Natural killer cell treated with Interleukin-12 subunit alpha and Interleukin-12 subunit beta and Interleukin-15 and Interleukin-18, amount 100 ng/mL, for 72 hours (primary cell): ENCODE measurements at regions not wholly inside any gene's neighbourhood (a gene's known extent, or its start where the extent isn't known, plus 50 kb on each side); places are given as distances from the start of the nearest gene placed in this dataset.
"Not testable (repeated sequence)": the region's sequence is repeated elsewhere in the genome, so short reads cannot be mapped to it uniquely, and the experiment has no call there.

Experiments
- ATAC-seq, 2 donors: fragments of 150-1000 bp; cut with Tn5 transposase in 1 of 2; sonication (Bioruptor Pico), chemical (Tn5 transposase) in 1 of 2; 2 replicates each; pipeline ENCODE4 v1.10.0; 2021
- DNase-seq: peaks from one replicate; pipeline ENCODE4 v3.0.0; 2022; ENCODE audit warnings: low spot score
- H3K27ac Mint-ChIP-seq, 2 donors: 1 replicate in 1 of 2; 2 replicates in 1 of 2; pipeline ENCODE4 v1.8.0; 2022; ENCODE audit warnings: mixed read lengths in 2 of 2, mild to moderate bottlenecking in 1 of 2, moderate library complexity in 1 of 2
- H3K27me3 Mint-ChIP-seq, 2 donors: 1 replicate in 1 of 2; 2 replicates in 1 of 2; pipeline ENCODE4 v1.8.0; 2022; ENCODE audit warnings: mixed read lengths in 2 of 2
- H3K36me3 Mint-ChIP-seq: one replicate; pipeline ENCODE4 v1.8.0; 2022; ENCODE audit warnings: mixed read lengths
- H3K4me1 Mint-ChIP-seq, 2 donors: 1 replicate in 1 of 2; 2 replicates in 1 of 2; pipeline ENCODE4 v1.8.0; 2022; ENCODE audit warnings: low read depth in 2 of 2, mixed read lengths in 2 of 2, mild to moderate bottlenecking in 1 of 2
- H3K4me3 Mint-ChIP-seq: one replicate; pipeline ENCODE4 v1.8.0; 2022; ENCODE audit warnings: mixed read lengths
- H3K9me3 Mint-ChIP-seq: 2 replicates; pipeline ENCODE4 v1.8.0; 2022; ENCODE audit warnings: mixed read lengths

DNA sequence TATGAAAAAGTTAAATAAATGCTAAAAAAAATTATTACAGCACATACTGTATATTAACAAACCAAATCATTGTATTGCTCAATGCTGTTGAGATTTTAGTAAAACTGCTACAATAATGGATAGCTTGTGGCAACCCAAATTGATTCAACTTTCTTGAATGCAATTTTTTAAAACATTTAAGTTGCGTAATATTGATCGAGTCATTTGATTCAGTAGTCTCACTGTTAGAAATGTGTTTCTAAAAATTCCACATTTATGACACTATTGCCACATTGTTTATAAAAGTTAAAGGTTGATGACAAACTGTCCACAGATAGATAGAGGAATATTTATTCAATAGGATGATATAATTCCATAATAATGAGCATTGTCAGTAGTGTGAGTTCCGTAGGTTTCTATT lies 640.7 kb upstream of the CRIM1 start:
- Mint-ChIP-seq H3K4me1 (no peaks in the 10 kb centered on the region), H3K36me3 (no peaks in the 10 kb centered on the region), H3K4me3 (no peak overlapping the region), H3K27me3 (no peaks in the 10 kb centered on the region), H3K9me3 (peaks cover 12% of the 10 kb centered on the region), H3K27ac (no peak overlapping the region)
- no peak for ATAC-seq
- no peak for DNase-seq

- H3K4me1 Mint-ChIP-seq, result no peaks in the 10 kb centered on the region
- no peaks in the 10 kb centered on the region for H3K36me3 Mint-ChIP-seq
- H3K27me3 Mint-ChIP-seq, result no peaks in the 10 kb centered on the region
- DNase-seq (no peak), ATAC-seq (no peak)
- no peaks in the 10 kb centered on the region for H3K9me3 Mint-ChIP-seq
- no peak overlapping the region for H3K4me3 Mint-ChIP-seq
- H3K27ac Mint-ChIP-seq, result no peak overlapping the region
Observed at GRCh38 chr2:35708411-35708923, 647.1 kb upstream of the CRIM1 start.

DNA sequence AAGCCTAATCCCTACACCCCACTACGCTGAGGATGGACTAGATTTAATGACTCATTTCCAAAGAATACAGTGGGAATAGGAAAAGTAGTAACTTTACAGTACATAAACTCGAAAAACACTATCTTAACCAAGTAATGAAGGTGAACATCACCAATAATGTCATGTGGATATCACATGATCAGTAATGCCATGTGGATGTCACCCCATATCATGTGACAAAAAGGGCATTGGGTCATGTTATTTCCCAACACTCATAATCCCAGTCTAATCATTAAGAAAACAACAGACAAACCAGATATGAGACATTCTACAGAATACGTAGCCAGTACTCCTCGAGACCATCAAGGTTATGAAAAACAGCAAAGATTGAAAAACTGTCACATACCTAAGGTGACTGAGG lies 667.3 kb upstream of the CRIM1 start:
- Mint-ChIP-seq H3K4me3 (no peak overlapping the region), H3K9me3 (peaks cover 6% of the 10 kb centered on the region), H3K4me1 (no peaks in the 10 kb centered on the region), H3K27ac (no peak overlapping the region), H3K36me3 (no peaks in the 10 kb centered on the region), H3K27me3 (no peaks in the 10 kb centered on the region)
- DNase-seq (no peak), ATAC-seq (no peak)

GRCh38 chr2:35651688-35652323 lies 703.8 kb upstream of the CRIM1 start:
- Mint-ChIP-seq H3K27me3 (no peaks in the 10 kb centered on the region), H3K27ac (no peak overlapping the region), H3K4me1 (no peaks in the 10 kb centered on the region), H3K4me3 (no peak overlapping the region), H3K36me3 (no peaks in the 10 kb centered on the region), H3K9me3 (no peaks in the 10 kb centered on the region)
- ATAC-seq, result no peak
- no peak for DNase-seq

- Mint-ChIP-seq H3K4me1 (no peaks in the 10 kb centered on the region), H3K9me3 (no peaks in the 10 kb centered on the region)
Observed at GRCh38 chr2:35614640-35615039, 740.9 kb upstream of the CRIM1 start.

DNA sequence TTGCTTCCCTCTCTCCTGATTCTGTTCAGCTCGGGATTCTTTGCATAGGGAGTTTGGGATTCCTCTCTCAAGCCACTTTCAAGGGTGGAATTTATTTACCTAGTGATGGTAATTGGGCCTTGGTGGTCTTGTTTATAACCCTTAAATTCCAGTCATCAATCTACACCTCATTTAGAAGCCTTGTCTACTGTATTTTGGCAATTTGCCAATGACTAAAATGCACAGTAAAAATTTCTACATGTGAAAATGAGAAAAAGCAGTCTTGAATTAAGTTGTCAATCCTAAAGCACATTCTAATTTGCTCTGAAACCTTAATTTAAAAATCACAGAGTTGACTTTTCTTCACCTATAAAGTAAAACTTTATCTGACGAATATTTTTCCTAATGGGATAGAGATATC lies 749.2 kb upstream of the CRIM1 start:
- Mint-ChIP-seq H3K4me3 (no peak overlapping the region), H3K27me3 (no peaks in the 10 kb centered on the region), H3K36me3 (no peaks in the 10 kb centered on the region), H3K4me1 (no peaks in the 10 kb centered on the region), H3K9me3 (peaks cover 8% of the 10 kb centered on the region), H3K27ac (no peak overlapping the region)
- no peak for ATAC-seq
- no peak for DNase-seq

More at GRCh38 chr2:35614640-35615039, 740.9 kb upstream of the CRIM1 start:
- ATAC-seq, result no peak
- Mint-ChIP-seq H3K27me3 (no peaks in the 10 kb centered on the region), H3K36me3 (no peaks in the 10 kb centered on the region), H3K27ac (no peak overlapping the region), H3K4me3 (no peak overlapping the region)
- no peak for DNase-seq

- H3K4me3 Mint-ChIP-seq, result no peak overlapping the region
- peaks cover 13% of the 10 kb centered on the region for H3K9me3 Mint-ChIP-seq
- ATAC-seq (no peak), DNase-seq (no peak)
- no peaks in the 10 kb centered on the region for H3K4me1 Mint-ChIP-seq
- H3K27ac Mint-ChIP-seq, result no peak overlapping the region
- no peaks in the 10 kb centered on the region for H3K27me3 Mint-ChIP-seq
- H3K36me3 Mint-ChIP-seq, result no peaks in the 10 kb centered on the region
Observed at GRCh38 chr2:35598310-35598709, 757.3 kb upstream of the CRIM1 start.

GRCh38 chr2:35591886-35592285 lies 763.7 kb upstream of the CRIM1 start:
- Mint-ChIP-seq H3K4me1 (no peaks in the 10 kb centered on the region), H3K27me3 (no peaks in the 10 kb centered on the region), H3K9me3 (peaks cover 14% of the 10 kb centered on the region), H3K36me3 (no peaks in the 10 kb centered on the region), H3K27ac (no peak overlapping the region), H3K4me3 (no peak overlapping the region)
- DNase-seq (no peak), ATAC-seq (no peak)

DNA sequence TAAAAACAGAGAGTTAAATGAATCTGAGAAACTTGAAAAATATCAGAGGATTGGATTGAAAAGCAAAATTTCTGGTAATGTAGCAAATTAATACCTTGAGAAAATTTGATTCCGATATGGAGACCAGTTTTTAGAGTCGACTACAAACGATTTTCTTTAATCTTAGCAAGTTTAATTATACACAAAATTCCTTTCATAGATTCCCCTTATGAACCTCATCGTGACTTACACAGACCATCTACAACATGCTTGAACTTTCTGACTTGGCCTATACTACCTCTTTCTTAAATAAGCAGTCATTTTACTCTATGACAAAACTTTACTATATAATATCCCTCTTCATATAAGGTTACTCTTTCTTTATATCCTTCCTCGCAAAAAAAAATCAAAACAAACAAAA lies 769.6 kb upstream of the CRIM1 start:
- no peaks in the 10 kb centered on the region for H3K27me3 Mint-ChIP-seq
- H3K36me3 Mint-ChIP-seq, result peaks cover 6% of the 10 kb centered on the region
- no peaks in the 10 kb centered on the region for H3K4me1 Mint-ChIP-seq
- peaks cover 26% of the 10 kb centered on the region for H3K9me3 Mint-ChIP-seq
- H3K27ac Mint-ChIP-seq, result no peak overlapping the region
- no peak for ATAC-seq
- no peak overlapping the region for H3K4me3 Mint-ChIP-seq
- no peak for DNase-seq

DNA sequence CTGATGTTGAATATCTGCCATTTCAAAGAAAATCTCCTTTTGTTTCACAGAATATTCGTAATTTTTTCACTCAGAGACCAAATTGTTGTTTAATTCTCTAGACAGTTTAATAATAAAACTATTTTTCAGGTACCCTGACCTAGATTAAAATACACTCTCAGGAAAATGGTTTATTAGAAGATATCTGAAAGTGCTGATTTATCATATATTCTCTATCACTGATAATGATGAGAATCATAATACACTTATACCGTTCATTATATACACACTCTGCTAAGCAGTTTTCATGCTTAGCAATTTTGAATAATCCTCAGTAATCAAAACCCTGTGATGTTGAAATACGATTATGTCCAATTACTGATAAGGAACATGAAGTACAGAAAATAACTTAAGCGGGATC lies 772.9 kb upstream of the CRIM1 start:
- Mint-ChIP-seq H3K27ac (no peak overlapping the region), H3K4me3 (no peak overlapping the region), H3K36me3 (peaks cover 6% of the 10 kb centered on the region), H3K27me3 (no peaks in the 10 kb centered on the region), H3K4me1 (no peaks in the 10 kb centered on the region), H3K9me3 (peaks cover 21% of the 10 kb centered on the region)
- no peak for ATAC-seq
- DNase-seq, result no peak

DNA sequence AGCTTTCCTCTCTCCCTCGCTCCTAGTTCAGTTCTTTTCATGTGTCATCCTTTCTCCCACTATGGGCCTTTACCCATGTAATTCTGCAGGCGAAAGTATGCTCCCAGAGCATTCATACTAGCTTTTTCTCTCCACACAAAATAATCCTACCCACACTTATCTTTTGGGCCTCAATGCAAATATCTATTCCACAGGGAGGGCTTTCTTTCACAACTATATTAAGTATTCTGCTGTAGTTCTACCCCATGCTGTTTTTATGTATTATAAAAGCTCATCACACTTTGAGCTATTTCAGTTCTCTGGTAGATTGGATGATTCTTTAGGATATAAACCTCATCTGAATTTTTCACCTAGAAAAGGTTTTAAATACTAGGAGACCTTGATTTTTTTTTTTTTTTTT lies 774.6 kb upstream of the CRIM1 start:
- Mint-ChIP-seq H3K4me3 (no peak overlapping the region), H3K4me1 (no peaks in the 10 kb centered on the region), H3K27me3 (no peaks in the 10 kb centered on the region), H3K9me3 (peaks cover 15% of the 10 kb centered on the region), H3K27ac (no peak overlapping the region), H3K36me3 (no peaks in the 10 kb centered on the region)
- no peak for DNase-seq
- ATAC-seq, result no peak

DNA sequence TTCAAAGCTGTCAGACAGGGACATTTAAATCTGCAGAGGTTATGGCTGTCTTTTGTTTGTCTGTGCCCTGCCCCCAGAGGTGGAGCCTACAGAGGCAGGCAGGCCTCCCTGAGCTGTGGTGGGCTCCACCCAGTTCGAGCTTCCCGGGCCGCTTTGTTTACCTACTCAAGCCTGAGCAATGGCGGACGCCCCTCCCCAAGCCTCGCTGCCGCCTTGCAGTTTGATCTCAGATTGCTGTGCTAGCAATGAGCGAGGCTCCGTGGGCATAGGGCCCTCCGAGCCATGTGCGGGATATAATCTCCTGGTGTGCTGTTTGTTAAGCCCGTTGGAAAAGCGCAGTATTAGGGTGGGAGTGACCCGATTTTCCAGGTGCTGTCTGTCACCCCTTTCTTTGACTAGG lies 787.0 kb upstream of the CRIM1 start:
- DNase-seq, result peak; percentile 51
- H3K9me3 Mint-ChIP-seq, result peaks cover 10% of the 10 kb centered on the region
- not testable (repeated sequence) for ATAC-seq, H3K27me3 Mint-ChIP-seq, H3K27ac Mint-ChIP-seq, H3K4me3 Mint-ChIP-seq, H3K36me3 Mint-ChIP-seq, H3K4me1 Mint-ChIP-seq

DNA sequence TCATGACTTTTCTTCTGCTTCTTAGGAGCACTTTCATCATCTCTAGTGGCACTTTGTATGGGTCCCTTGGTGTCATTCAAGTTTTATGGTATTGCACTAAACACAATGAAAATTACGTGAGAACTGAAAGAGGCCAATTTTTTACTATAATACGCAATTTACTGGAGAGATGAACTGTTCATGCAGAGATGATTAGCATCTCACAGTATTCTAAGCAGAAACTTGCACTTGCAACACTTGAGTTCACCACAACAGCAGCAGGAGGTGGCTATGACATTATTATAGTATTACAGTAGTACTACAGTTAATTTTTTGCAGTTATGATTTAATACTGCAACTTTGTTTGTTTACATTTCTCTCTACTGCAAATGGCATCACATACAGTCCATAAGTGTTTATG lies 793.1 kb upstream of the CRIM1 start:
- Mint-ChIP-seq H3K4me1 (no peaks in the 10 kb centered on the region), H3K27me3 (no peaks in the 10 kb centered on the region)

DNA sequence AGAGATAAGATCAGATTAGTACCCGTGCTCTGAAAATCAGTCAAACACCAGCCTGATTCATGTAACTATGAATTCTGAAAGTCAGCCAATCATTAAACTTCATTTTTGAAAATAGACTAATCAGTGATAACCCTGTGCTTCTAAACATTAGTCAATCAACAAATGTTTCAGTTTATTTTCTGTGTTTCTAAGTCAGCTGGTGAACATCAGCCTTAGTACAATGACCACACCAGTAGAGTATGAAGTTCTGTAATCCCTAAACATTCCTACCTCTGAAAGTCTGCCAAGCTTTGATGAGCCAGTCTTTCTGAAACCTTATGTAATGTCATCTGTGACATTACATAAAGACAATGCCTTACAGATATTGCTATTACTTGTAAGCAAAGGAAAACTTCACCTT lies 807.4 kb upstream of the CRIM1 start:
- no peak for ATAC-seq
- H3K36me3 Mint-ChIP-seq, result no peaks in the 10 kb centered on the region
- DNase-seq, result no peak
- no peaks in the 10 kb centered on the region for H3K4me1 Mint-ChIP-seq
- H3K27me3 Mint-ChIP-seq, result no peaks in the 10 kb centered on the region
- peaks cover 13% of the 10 kb centered on the region for H3K9me3 Mint-ChIP-seq
- no peak overlapping the region for H3K27ac Mint-ChIP-seq
- no peak overlapping the region for H3K4me3 Mint-ChIP-seq

More for the DNA sequence above, 793.1 kb upstream of the CRIM1 start:
- no peak for DNase-seq
- H3K9me3 Mint-ChIP-seq, result peaks cover 9% of the 10 kb centered on the region
- no peak overlapping the region for H3K4me3 Mint-ChIP-seq
- no peak for ATAC-seq
- H3K36me3 Mint-ChIP-seq, result no peaks in the 10 kb centered on the region
- H3K27ac Mint-ChIP-seq, result no peak overlapping the region

GRCh38 chr2:35545301-35545700 lies 810.3 kb upstream of the CRIM1 start:
- Mint-ChIP-seq H3K27ac (no peak overlapping the region), H3K9me3 (peaks cover 15% of the 10 kb centered on the region), H3K36me3 (no peaks in the 10 kb centered on the region), H3K27me3 (no peaks in the 10 kb centered on the region), H3K4me3 (no peak overlapping the region), H3K4me1 (no peaks in the 10 kb centered on the region)
- DNase-seq, result no peak
- ATAC-seq, result no peak
